MM.1S (cell line): ENCODE measurements at regions not wholly inside any gene's neighbourhood (a gene's known extent, or its start where the extent isn't known, plus 50 kb on each side); places are given as distances from the start of the nearest gene placed in this dataset.

Experiments used
- CTCF ChIP-seq: fragments of 300-600 bp; sonication (generic); IDR thresholded peaks from 2 replicates; pipeline ENCODE4 v1.5.1; 2016; ENCODE audit warnings: antibody characterized with exemption, low read length, mixed read lengths
- EZH2 ChIP-seq: fragments of 300-600 bp; sonication (generic); optimal IDR thresholded peaks from 2 replicates; pipeline ENCODE3; 2017; ENCODE audit warnings: low read depth, mild to moderate bottlenecking, antibody characterized with exemption, low read length, mixed read lengths
- EZH2phosphoT487 ChIP-seq: fragments of 300-600 bp; sonication (generic); IDR thresholded peaks from 2 replicates; pipeline ENCODE4 v1.6.1; 2018; ENCODE audit warnings: antibody characterized with exemption, low read length

DNA sequence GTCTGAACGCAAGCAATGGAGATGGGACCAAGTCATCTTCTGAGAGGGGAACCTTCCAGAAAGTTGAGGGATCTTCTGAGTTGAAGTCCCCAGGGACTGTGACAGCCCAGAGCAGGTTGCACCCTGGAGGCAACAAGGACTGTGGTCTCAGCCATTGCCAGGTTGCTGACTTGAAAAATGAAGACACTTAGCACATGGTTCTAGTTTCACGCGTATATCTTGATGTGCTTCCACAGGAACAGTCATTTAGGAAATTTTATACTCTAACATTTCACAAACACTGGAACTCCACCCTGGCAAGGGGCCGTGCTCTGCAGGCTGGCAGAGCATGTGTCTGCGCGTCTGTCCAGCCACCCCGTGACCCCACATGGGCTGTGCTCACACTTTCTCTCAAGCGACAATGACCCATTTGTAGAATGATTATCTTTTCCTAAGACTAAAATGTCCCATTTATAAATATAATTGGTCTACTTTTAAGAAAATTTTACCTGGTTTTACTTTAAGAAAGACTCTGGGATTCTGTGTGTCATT is 157.0 kb downstream of the ERMARD start:
- no peak for TF ChIP-seq CTCF
- no peak for TF ChIP-seq EZH2
- TF ChIP-seq EZH2phosphoT487 = no peak
